Naive thymus-derived CD8-positive, alpha-beta T cell (primary cell): ENCODE measurements at regions not wholly inside any gene's neighbourhood (a gene's known extent, or its start where the extent isn't known, plus 50 kb on each side); places are given as distances from the start of the nearest gene placed in this dataset.

ENCODE experiments used
- ATAC-seq, 2 donors: fragments of 150-1000 bp; cut with Tn5 transposase in 1 of 2; sonication (Bioruptor Pico), chemical (Tn5 transposase) in 1 of 2; 1 replicate in 1 of 2; 2 replicates in 1 of 2; pipeline ENCODE4 v1.10.0; 2021; ENCODE audit warnings: mild to moderate bottlenecking in 2 of 2, moderate library complexity in 2 of 2
- POLR2A ChIA-PET: fragments of 350-600 bp; sonication (Branson Sonifier 250); formaldehyde crosslinking; loops from one replicate; lab custom pipeline; 2021; ENCODE audit warnings: antibody characterized with exemption; lab: Charles Lee
- DNase-seq, 10 donors: peaks; one replicate each; pipeline versions ENCODE4 v3.0.0 to v3.0.0-alpha.2; 2020 to 2022
- H3K27ac Mint-ChIP-seq, 10 donors: one replicate each; pipeline ENCODE4 v1.8.0; 2020 to 2022; ENCODE audit warnings: mild to moderate bottlenecking in 10 of 10, mixed read lengths in 10 of 10, moderate library complexity in 4 of 10, inconsistent platforms in 1 of 10
- H3K27me3 Mint-ChIP-seq, 5 donors: one replicate each; pipeline ENCODE4 v1.8.0; 2021 to 2022; ENCODE audit warnings: mixed read lengths in 5 of 5
- H3K36me3 Mint-ChIP-seq, 3 donors: one replicate each; pipeline ENCODE4 v1.8.0; 2020 to 2022; ENCODE audit warnings: mixed read lengths in 3 of 3, mild to moderate bottlenecking in 2 of 3, inconsistent platforms in 1 of 3
- H3K4me1 Mint-ChIP-seq, 4 donors: one replicate each; pipeline ENCODE4 v1.8.0; 2021 to 2022; ENCODE audit warnings: mixed read lengths in 4 of 4
- H3K4me3 Mint-ChIP-seq, 10 donors: one replicate each; pipeline ENCODE4 v1.8.0; 2020 to 2022; ENCODE audit warnings: mild to moderate bottlenecking in 10 of 10, mixed read lengths in 10 of 10, moderate library complexity in 6 of 10, inconsistent platforms in 1 of 10
- H3K9me3 Mint-ChIP-seq, 9 donors: one replicate each; pipeline ENCODE4 v1.8.0; 2020 to 2022; ENCODE audit warnings: mixed read lengths in 9 of 9, mild to moderate bottlenecking in 3 of 9, inconsistent platforms in 1 of 9, moderate library complexity in 1 of 9

DNA sequence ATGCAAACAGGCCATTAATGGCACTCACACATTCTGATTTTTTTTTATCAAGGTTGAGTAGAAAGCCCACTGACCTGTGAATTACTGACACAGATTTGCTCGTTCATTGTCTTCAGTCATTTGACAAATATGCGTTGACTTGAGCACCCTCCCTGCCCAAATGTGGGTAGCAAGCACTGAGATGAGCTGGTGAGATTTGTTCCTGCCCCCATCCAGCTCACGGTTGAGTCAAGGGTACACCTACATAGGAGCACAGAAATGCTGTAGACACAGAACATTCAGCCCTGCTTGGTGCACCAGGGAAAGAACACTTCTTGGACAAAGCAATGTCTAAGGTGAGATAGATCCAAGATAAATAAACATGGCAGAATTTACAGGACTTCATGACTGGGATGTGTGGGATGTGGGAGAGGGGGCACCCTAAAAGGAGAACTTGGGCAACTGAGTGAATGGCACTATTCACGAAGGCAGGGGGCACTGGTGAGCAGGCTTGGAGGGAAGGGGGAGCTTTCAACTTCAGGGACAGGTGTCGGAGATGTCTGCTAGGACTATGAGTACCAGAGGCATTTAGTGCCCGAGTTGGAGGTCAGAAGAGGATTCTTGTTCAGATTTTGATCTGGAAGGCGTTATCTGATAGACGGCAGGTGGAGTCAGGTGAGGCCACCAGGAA lies 213.4 kb downstream of the VRK1 start:
- Mint-ChIP-seq H3K27me3 (peaks cover 0 to 3% (median 2%) of the 10 kb centered on the region in 5 donors), H3K9me3 (peaks cover 0 to 5% (median 0%) of the 10 kb centered on the region in 9 donors), H3K4me3 (no peak overlapping the region), H3K36me3 (peaks cover 0 to 3% (median 0%) of the 10 kb centered on the region in 3 donors), H3K4me1 (peaks cover 0 to 9% (median 6%) of the 10 kb centered on the region in 4 donors), H3K27ac (peak overlapping the region in 2 of 10 donors; percentile 6 to 44)
- no peak for ATAC-seq
- POLR2A ChIA-PET, result no interaction called here
- no peak for DNase-seq

DNA sequence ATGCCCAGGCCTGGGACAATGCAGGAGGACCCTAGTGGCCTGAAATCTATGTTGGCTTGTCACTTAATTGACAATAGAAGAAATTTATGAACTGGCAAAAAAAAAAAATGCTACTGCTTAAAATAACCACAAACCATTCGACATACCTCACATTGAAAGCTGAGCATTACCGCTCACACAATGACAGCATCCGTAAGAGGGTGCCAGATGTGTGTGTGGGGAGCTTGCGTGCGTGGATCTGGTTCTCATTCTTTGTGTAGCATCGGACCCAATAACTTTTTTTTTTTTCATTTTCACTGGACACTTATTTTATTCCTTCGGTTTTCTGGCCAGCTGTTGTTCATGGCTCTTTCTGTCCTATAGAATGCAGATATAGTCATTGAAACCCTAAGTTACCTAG lies 216.7 kb downstream of the VRK1 start:
- no peak overlapping the region for H3K27ac Mint-ChIP-seq
- POLR2A ChIA-PET, result no interaction called here

GRCh38 chr14:97021001-97021400 lies 223.8 kb downstream of the VRK1 start:
- Mint-ChIP-seq H3K9me3 (no peaks in the 10 kb centered on the region), H3K27me3 (peaks cover 4 to 17% (median 8%) of the 10 kb centered on the region in 5 donors), H3K4me3 (peak overlapping the region in 6 of 10 donors; percentile 11 to 49 (median 17)), H3K27ac (peak overlapping the region in 6 of 10 donors; percentile 4 to 52 (median 14)), H3K36me3 (peaks cover 0 to 9% (median 0%) of the 10 kb centered on the region in 3 donors), H3K4me1 (peaks cover 6 to 21% (median 16%) of the 10 kb centered on the region in 4 donors)
- DNase-seq, result no peak
- POLR2A ChIA-PET, result no interaction called here
- ATAC-seq, result peak in 1 of 2 donors; percentile 61

More for the DNA sequence above, 216.7 kb downstream of the VRK1 start:
- Mint-ChIP-seq H3K9me3 (no peaks in the 10 kb centered on the region), H3K36me3 (peaks cover 0 to 10% (median 0%) of the 10 kb centered on the region in 3 donors), H3K4me1 (peaks cover 0 to 9% (median 7%) of the 10 kb centered on the region in 4 donors), H3K27me3 (peaks cover 0 to 3% (median 2%) of the 10 kb centered on the region in 5 donors), H3K4me3 (no peak overlapping the region)
- no peak for ATAC-seq
- no peak for DNase-seq

GRCh38 chr14:97021571-97022168 lies 224.5 kb downstream of the VRK1 start:
- Mint-ChIP-seq H3K27ac (peak overlapping the region in 3 of 10 donors; percentile 1 to 36 (median 17)), H3K27me3 (peaks cover 4 to 21% (median 11%) of the 10 kb centered on the region in 5 donors), H3K4me3 (no peak overlapping the region), H3K9me3 (no peaks in the 10 kb centered on the region), H3K36me3 (peaks cover 0 to 9% (median 0%) of the 10 kb centered on the region in 3 donors), H3K4me1 (peaks cover 6 to 21% (median 16%) of the 10 kb centered on the region in 4 donors)
- DNase-seq (no peak), ATAC-seq (no peak)
- POLR2A ChIA-PET, result no interaction called here

DNA sequence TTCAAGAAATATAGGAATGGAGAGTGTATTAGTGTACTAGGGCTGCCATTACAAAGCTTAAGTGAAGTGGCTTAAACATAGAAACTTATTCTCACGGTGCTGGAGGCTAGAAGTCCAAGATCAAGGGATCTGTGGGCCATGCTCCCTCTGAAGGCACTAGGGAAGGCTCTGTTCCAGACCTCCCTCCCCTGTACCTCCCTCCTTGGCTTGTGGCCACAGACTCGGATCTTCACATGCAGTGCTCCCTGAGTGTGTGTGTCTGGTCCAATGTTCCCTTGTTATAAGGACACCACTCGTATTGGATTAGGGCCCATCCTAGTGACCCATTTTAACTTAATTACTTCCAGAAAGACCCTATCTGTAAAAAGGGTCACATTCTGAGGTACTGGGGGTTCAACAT lies 225.6 kb downstream of the VRK1 start:
- POLR2A ChIA-PET, result no interaction called here

GRCh38 chr14:97023871-97024270 lies 226.7 kb downstream of the VRK1 start:
- Mint-ChIP-seq H3K4me1 (peaks cover 10 to 29% (median 18%) of the 10 kb centered on the region in 4 donors), H3K27me3 (peaks cover 6 to 33% (median 11%) of the 10 kb centered on the region in 5 donors), H3K4me3 (no peak overlapping the region), H3K9me3 (no peaks in the 10 kb centered on the region), H3K27ac (no peak overlapping the region), H3K36me3 (no peaks in the 10 kb centered on the region)
- POLR2A ChIA-PET, result no interaction called here
- DNase-seq (no peak), ATAC-seq (no peak)

More for the DNA sequence above, 225.6 kb downstream of the VRK1 start:
- ATAC-seq (no peak), DNase-seq (no peak)
- H3K36me3 Mint-ChIP-seq, result peaks cover 0 to 2% (median 0%) of the 10 kb centered on the region in 3 donors
- no peaks in the 10 kb centered on the region for H3K9me3 Mint-ChIP-seq
- peaks cover 4 to 26% (median 11%) of the 10 kb centered on the region in 5 donors for H3K27me3 Mint-ChIP-seq
- peaks cover 6 to 21% (median 16%) of the 10 kb centered on the region in 4 donors for H3K4me1 Mint-ChIP-seq
- H3K4me3 Mint-ChIP-seq, result no peak overlapping the region
- H3K27ac Mint-ChIP-seq, result peak overlapping the region in 1 of 10 donors; percentile 52

DNA sequence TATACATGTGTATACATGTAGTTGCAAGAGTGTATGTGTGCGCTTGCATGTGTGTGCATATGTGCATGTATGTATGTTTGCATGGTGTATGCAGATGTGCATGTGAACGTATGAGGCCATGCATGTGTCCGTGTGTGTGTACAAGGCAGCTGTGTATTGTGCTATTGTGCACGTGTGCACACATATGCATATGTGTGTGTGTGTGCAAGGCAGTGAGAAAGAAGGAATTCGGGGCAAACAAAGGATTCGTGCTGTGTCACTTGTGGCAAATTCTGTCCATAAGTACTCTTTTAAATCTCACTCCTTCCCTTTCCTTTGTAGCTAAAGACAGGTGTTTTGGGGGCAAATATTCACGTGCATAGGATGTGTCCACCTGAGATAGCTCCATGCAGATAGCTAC lies 227.1 kb downstream of the VRK1 start:
- Mint-ChIP-seq H3K4me3 (no peak overlapping the region), H3K27me3 (peaks cover 6 to 33% (median 11%) of the 10 kb centered on the region in 5 donors), H3K27ac (peak overlapping the region in 1 of 10 donors; percentile 29), H3K9me3 (no peaks in the 10 kb centered on the region), H3K36me3 (no peaks in the 10 kb centered on the region), H3K4me1 (peaks cover 10 to 29% (median 18%) of the 10 kb centered on the region in 4 donors)
- ATAC-seq (no peak), DNase-seq (no peak)
- POLR2A ChIA-PET, result no interaction called here

DNA sequence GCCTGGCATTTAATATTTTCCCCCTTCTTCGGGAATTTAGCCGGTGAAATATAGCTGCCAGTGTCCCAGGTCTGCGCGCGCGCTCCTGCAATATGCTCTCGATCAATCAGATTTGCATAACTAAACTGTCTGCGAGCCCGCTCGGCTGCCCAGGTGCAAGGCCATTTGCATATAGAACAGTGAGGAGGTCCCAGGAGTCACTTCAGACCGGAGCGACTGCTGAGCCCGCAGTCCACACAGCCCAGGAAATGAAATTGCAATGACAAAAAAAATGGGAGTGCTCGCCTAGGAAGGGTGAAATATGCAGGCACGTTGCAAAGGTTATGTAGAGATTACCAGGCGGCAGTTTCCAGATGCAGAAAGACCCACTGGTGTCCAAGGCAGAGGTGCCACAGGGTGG lies 228.5 kb downstream of the VRK1 start:
- Mint-ChIP-seq H3K9me3 (peaks cover 0 to 2% (median 0%) of the 10 kb centered on the region in 9 donors), H3K27ac (peak overlapping the region in 1 of 10 donors; percentile 27), H3K36me3 (no peaks in the 10 kb centered on the region), H3K4me1 (peaks cover 10 to 27% (median 15%) of the 10 kb centered on the region in 4 donors), H3K27me3 (peaks cover 6 to 37% (median 12%) of the 10 kb centered on the region in 5 donors), H3K4me3 (no peak overlapping the region)
- DNase-seq, result no peak
- ATAC-seq, result no peak
- POLR2A ChIA-PET, result no interaction called here

DNA sequence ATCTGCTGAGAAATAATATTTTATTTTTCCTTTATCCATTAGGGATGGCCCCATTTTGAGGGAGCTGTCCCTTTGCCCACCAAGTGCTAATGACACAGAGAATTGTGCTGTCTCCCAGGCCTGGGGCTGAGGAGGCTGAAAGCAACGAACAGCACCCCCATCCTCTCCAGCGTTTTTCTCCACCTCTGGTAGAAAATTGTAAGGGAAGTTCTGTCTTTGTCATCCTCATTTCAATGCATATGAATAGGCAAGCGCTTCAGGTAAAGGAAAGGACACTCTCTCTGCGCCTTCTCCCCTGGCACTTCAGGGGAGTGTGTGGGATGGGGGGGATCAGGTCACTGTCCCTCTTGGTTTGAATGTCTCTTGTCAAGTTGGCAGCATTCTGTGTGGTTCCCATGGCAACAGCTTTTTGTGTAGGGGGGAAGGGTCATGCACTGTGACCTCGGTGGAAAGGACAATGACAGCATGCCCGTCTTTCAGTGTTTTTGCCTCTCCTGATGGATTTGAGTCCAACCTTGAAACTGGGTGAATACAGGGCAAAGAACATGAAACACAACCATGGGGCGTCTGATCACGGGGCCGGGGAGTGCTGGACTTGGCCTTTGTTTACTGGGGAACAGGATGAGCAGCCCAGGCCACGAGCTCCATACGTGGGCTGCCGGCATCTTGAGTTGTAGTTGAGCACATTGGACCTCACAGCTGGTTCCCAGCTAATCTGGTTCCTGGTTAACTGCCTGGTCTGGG lies 230.2 kb downstream of the VRK1 start:
- POLR2A ChIA-PET, result no interaction called here
- DNase-seq, result no peak
- H3K9me3 Mint-ChIP-seq, result peaks cover 0 to 5% (median 0%) of the 10 kb centered on the region in 9 donors
- no peak overlapping the region for H3K4me3 Mint-ChIP-seq
- H3K4me1 Mint-ChIP-seq, result peaks cover 4 to 13% (median 7%) of the 10 kb centered on the region in 4 donors
- H3K27me3 Mint-ChIP-seq, result peaks cover 18 to 48% (median 29%) of the 10 kb centered on the region in 5 donors
- ATAC-seq, result no peak
- H3K27ac Mint-ChIP-seq, result no peak overlapping the region
- H3K36me3 Mint-ChIP-seq, result peaks cover 0 to 2% (median 0%) of the 10 kb centered on the region in 3 donors

DNA sequence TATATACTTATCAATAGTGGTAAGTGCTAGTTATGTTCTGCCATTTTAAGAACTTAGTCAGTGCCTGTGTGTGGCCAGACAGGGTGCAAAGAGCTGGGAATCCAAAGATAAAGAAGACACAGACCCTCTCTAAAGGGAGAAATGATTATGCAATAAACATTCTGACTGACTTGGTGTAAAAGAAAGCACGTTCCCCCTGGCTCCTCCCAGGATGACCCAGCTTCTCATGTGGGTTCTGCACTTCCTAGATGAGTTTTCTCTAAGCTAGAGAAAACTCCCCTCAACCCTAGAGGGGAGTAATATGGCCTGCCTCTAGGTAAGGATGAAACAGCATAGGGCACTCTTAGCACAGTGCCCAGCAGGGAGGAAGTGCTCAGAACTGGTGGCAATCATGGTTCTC lies 231.2 kb downstream of the VRK1 start:
- POLR2A ChIA-PET, result no interaction called here
- ATAC-seq (no peak), DNase-seq (no peak)
- Mint-ChIP-seq H3K27ac (peak overlapping the region in 1 of 10 donors; percentile 22), H3K4me3 (no peak overlapping the region), H3K27me3 (peaks cover 21 to 54% (median 34%) of the 10 kb centered on the region in 5 donors), H3K36me3 (peaks cover 0 to 2% (median 0%) of the 10 kb centered on the region in 3 donors), H3K4me1 (peaks cover 7 to 18% (median 11%) of the 10 kb centered on the region in 4 donors), H3K9me3 (peaks cover 0 to 5% (median 0%) of the 10 kb centered on the region in 9 donors)

DNA sequence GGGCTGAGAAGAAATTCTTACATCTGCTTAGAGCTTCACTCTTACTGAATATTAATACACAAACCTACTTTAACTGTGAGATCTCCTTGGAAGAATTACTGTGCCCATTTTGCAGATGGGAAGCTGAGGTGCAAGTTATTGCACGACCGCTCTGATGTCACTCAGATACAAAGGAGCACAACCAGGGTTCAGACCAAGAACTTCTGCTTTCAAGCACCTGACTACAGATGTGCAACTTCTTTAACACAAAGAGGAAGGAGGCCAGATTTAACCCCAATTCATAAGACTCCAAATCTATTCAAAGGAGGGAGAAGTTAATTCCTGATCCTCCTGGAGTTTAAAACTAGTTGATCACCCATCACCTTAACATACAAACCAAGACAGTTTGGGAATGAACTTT lies 232.6 kb downstream of the VRK1 start:
- Mint-ChIP-seq H3K36me3 (peaks cover 0 to 2% (median 0%) of the 10 kb centered on the region in 3 donors), H3K4me3 (no peak overlapping the region), H3K27ac (no peak overlapping the region), H3K4me1 (peaks cover 7 to 18% (median 12%) of the 10 kb centered on the region in 4 donors), H3K9me3 (peaks cover 0 to 5% (median 0%) of the 10 kb centered on the region in 9 donors), H3K27me3 (peaks cover 21 to 48% (median 34%) of the 10 kb centered on the region in 5 donors)
- ATAC-seq (no peak), DNase-seq (no peak)
- POLR2A ChIA-PET, result no interaction called here

DNA sequence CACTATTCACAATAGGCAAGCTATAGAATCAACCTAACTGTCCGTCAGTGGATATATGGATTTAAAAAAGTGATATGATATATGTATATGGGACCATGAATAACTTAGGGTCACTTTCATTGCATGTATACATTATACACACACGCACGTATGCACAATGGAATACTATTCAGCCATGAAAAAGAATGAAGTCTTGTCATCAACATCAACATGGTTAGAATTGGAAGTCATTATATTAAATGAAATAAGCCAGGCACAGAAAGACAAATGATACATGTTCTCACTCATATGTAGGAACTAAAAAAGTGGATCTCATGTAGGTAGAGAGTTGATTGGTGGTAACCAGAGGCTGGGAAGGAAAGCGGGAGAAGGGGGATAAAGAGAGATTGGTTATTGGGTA lies 234.3 kb downstream of the VRK1 start:
- ATAC-seq, result no peak
- H3K27ac Mint-ChIP-seq, result no peak overlapping the region
- peaks cover 0 to 5% (median 0%) of the 10 kb centered on the region in 9 donors for H3K9me3 Mint-ChIP-seq
- peaks cover 20 to 48% (median 24%) of the 10 kb centered on the region in 5 donors for H3K27me3 Mint-ChIP-seq
- H3K4me3 Mint-ChIP-seq, result peak overlapping the region in 4 of 10 donors; percentile 5 to 33 (median 20)
- peaks cover 0 to 2% (median 0%) of the 10 kb centered on the region in 3 donors for H3K36me3 Mint-ChIP-seq
- peaks cover 7 to 18% (median 12%) of the 10 kb centered on the region in 4 donors for H3K4me1 Mint-ChIP-seq
- POLR2A ChIA-PET, result no interaction called here
- no peak for DNase-seq
